ENCODE measurements at regions not wholly inside any gene's neighbourhood (a gene's known extent, or its start where the extent isn't known, plus 50 kb on each side); places are given as distances from the start of the nearest gene placed in this dataset.

- TF ChIP-seq CTCF (IDR thresholded peaks at IDR 0.05 in 2 of 3, conservative IDR thresholded peaks at IDR 0.05 in 1 of 3; ENCODE audit: borderline replicate concordance in 1 of 3, insufficient read depth in 1 of 3, low read depth in 2 of 3, low read length in 2 of 3) (no peak), POLR2AphosphoS5 (IDR thresholded peaks at IDR 0.05; ENCODE audit: low read depth, low read length) (no peak), EZH2 (IDR thresholded peaks at IDR 0.05) (no peak)
These were observed 257.6 kb upstream of the CLNK start for GRCh38 chr4:10942156-10942555.
